D721Med (cell line): ENCODE measurements at regions not wholly inside any gene's neighbourhood (a gene's known extent, or its start where the extent isn't known, plus 50 kb on each side); places are given as distances from the start of the nearest gene placed in this dataset.
"Not testable (repeated sequence)": the region's sequence is repeated elsewhere in the genome, so short reads cannot be mapped to it uniquely, and the experiment has no call there.

Experiments
- DNase-seq: peaks from one replicate; pipeline ENCODE4 v3.0.0; 2011; ENCODE audit warnings: low spot score; ENCODE audit not compliant: insufficient read length
- FAIRE-seq: peaks from 2 replicates; lab custom pipeline; 2011; peaks lifted over from hg19 to GRCh38; lab: Jason Lieb, UNC
- CTCF ChIP-seq: IDR thresholded peaks from 2 replicates; pipeline ENCODE4 v1.5.1; 2012; ENCODE audit warnings: mild to moderate bottlenecking, control low read depth; ENCODE audit not compliant: insufficient read depth; ENCODE audit errors: missing control alignments

GRCh38 chr10:2777666-2778355 is 289.5 kb upstream of the PFKP start:
- DNase-seq (no peak), FAIRE-seq (no peak)
- no peak for TF ChIP-seq CTCF

GRCh38 chr10:2772816-2773631 is 294.3 kb upstream of the PFKP start:
- DNase-seq (no peak), FAIRE-seq (no peak)
- no peak for TF ChIP-seq CTCF

GRCh38 chr10:2772135-2772534 is 295.2 kb upstream of the PFKP start:
- DNase-seq (no peak), FAIRE-seq (no peak)
- no peak for TF ChIP-seq CTCF

GRCh38 chr10:2767293-2767692 is 300.1 kb upstream of the PFKP start:
- DNase-seq, FAIRE-seq: not testable (repeated sequence)

- DNase-seq = no peak
- no peak for FAIRE-seq
- TF ChIP-seq CTCF = no peak
These were observed 305.4 kb upstream of the PFKP start for GRCh38 chr10:2761971-2762370.

- DNase-seq (no peak), FAIRE-seq (no peak)
- no peak for TF ChIP-seq CTCF
These were observed 306.0 kb upstream of the PFKP start for GRCh38 chr10:2761311-2761710.

GRCh38 chr10:2760736-2761135 is 306.6 kb upstream of the PFKP start:
- DNase-seq (no peak), FAIRE-seq (no peak)
- no peak for TF ChIP-seq CTCF
